ENCODE measurements at regions not wholly inside any gene's neighbourhood (a gene's known extent, or its start where the extent isn't known, plus 50 kb on each side); places are given as distances from the start of the nearest gene placed in this dataset.

DNA sequence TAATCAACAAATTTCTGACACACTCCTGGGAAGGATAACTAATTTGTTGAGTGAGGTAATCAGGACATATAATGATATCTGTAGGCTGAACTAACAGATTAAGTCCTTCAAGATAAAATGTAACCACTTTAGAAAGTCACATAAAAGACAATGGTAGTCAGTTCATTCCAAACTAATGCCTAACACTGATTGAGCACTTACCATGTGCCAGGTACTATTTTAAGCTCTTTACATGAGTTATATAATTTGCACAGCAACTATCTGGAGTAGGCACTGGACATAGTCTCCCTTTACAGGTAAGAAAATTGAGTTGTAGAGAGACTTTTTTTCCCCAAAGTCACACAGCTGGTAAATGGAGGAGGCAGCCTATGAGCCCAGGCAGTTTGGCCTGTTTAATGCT is 211.2 kb upstream of the CFAP20DC start:
- TF ChIP-seq POLR2A (IDR thresholded peaks at IDR 0.05; ENCODE audit: low read depth, low read length) = no peak
- no peak for TF ChIP-seq POLR2AphosphoS5 (IDR thresholded peaks at IDR 0.05; ENCODE audit: low read depth, low read length)
- no peak for TF ChIP-seq TAF1 (IDR thresholded peaks at IDR 0.05; ENCODE audit: borderline replicate concordance, low read depth, low read length)

Data from GM12892 (cell line).